NCI-H446 (cell line): ENCODE measurements at regions not wholly inside any gene's neighbourhood (a gene's known extent, or its start where the extent isn't known, plus 50 kb on each side); places are given as distances from the start of the nearest gene placed in this dataset.

ENCODE experiments used
- DNase-seq, 2 experiments: peaks; one replicate each; lab custom pipeline; 2025; lab: John Stamatoyannopoulos, UW

- no peak for DNase-seq
These were observed 50.3 kb upstream of the CXCL12 start for GRCh38 chr10:44435196-44435595.

GRCh38 chr10:44436240-44436639, 51.3 kb upstream of the CXCL12 start:
- DNase-seq, result no peak

GRCh38 chr10:44437840-44438511, 53.1 kb upstream of the CXCL12 start:
- DNase-seq, result no peak

GRCh38 chr10:44439239-44439957, 54.5 kb upstream of the CXCL12 start:
- no peak for DNase-seq

- DNase-seq, result no peak
These were observed 55.0 kb upstream of the CXCL12 start for GRCh38 chr10:44439958-44440244.

GRCh38 chr10:44457259-44457658, 72.4 kb upstream of the CXCL12 start:
- no peak for DNase-seq

- DNase-seq, result peak in 1 of 2 experiments; percentile 52
These were observed 73.9 kb upstream of the CXCL12 start for GRCh38 chr10:44458671-44459413.

GRCh38 chr10:44459671-44460070, 74.8 kb upstream of the CXCL12 start:
- no peak for DNase-seq

GRCh38 chr10:44460416-44460815, 75.5 kb upstream of the CXCL12 start:
- peak in 1 of 2 experiments; percentile 4 for DNase-seq

GRCh38 chr10:44462338-44462914, 77.5 kb upstream of the CXCL12 start:
- no peak for DNase-seq

GRCh38 chr10:44463511-44464121, 78.7 kb upstream of the CXCL12 start:
- DNase-seq, result peak in 1 of 2 experiments; percentile 33

GRCh38 chr10:44464503-44464902, 79.6 kb upstream of the CXCL12 start:
- no peak for DNase-seq

- DNase-seq, result peak in 1 of 2 experiments; percentile 59
These were observed 80.7 kb upstream of the CXCL12 start for GRCh38 chr10:44465401-44466115.

GRCh38 chr10:44466236-44466635, 81.3 kb upstream of the CXCL12 start:
- no peak for DNase-seq

GRCh38 chr10:44467090-44467489, 82.2 kb upstream of the CXCL12 start:
- DNase-seq, result no peak

GRCh38 chr10:44467900-44468299, 83.0 kb upstream of the CXCL12 start:
- DNase-seq, result peak in 1 of 2 experiments; percentile 53

GRCh38 chr10:44468525-44468924, 83.6 kb upstream of the CXCL12 start:
- DNase-seq, result peak in 1 of 2 experiments; percentile 41

GRCh38 chr10:44468965-44469364, 84.1 kb upstream of the CXCL12 start:
- DNase-seq, result no peak

GRCh38 chr10:44470784-44471183, 85.9 kb upstream of the CXCL12 start:
- DNase-seq, result peak in 1 of 2 experiments; percentile 55

- peak in 1 of 2 experiments; percentile 61 for DNase-seq
These were observed 86.5 kb upstream of the CXCL12 start for GRCh38 chr10:44471410-44471809.

- DNase-seq, result no peak
These were observed 88.2 kb upstream of the CXCL12 start for GRCh38 chr10:44473146-44473545.
